NT2/D1 (cell line): ENCODE measurements at regions not wholly inside any gene's neighbourhood (a gene's known extent, or its start where the extent isn't known, plus 50 kb on each side); places are given as distances from the start of the nearest gene placed in this dataset.

Source experiments
- SUZ12 ChIP-seq: IDR thresholded peaks from 2 replicates; pipeline ENCODE4 v1.6.1; 2011; ENCODE audit not compliant: insufficient read length, insufficient read depth; ENCODE audit errors: extremely low read depth
- YY1 ChIP-seq: IDR thresholded peaks from 2 replicates; pipeline ENCODE4 v1.6.1; 2011; ENCODE audit not compliant: insufficient read length, insufficient read depth

DNA sequence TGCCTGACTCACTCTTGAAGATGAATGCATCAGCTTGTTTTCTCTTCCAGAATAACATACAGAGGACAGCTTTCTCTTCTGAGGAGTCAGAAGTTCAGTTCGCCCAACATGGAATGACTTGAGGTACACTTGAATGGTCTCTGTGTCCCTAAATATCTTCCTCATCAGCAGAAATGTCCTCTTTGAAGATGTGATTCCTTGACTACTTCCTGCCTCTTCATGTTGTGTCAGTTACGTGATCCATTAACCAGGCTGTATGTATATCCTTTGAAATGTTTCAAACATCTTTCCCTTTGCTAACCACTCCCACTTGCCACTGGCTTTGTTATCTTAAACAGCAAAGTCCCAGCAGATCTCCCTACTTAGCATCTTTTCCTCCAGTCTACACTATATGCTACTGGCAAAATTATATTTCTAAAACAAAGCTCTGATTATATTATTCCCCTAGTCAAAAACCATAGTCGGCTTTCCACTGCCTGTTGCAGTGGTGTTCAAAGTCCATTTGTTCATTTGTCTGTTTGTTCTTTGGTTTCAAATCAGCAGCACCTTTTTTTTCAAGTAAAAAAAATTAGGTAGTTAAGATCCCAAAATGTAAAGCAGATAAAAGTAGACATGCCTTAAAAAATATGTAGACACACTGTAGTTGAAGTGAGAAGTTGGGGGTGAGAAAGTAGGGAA is 82.1 kb upstream of the PAK3 start:
- TF ChIP-seq SUZ12 (no peak), YY1 (no peak)
